Tongue (tissue), 1 donor: ENCODE measurements at regions not wholly inside any gene's neighbourhood (a gene's known extent, or its start where the extent isn't known, plus 50 kb on each side); places are given as distances from the start of the nearest gene placed in this dataset.

Experiments used
- DNase-seq: peaks from one replicate; pipeline ENCODE4 v3.0.0-alpha.2; 2015

DNA sequence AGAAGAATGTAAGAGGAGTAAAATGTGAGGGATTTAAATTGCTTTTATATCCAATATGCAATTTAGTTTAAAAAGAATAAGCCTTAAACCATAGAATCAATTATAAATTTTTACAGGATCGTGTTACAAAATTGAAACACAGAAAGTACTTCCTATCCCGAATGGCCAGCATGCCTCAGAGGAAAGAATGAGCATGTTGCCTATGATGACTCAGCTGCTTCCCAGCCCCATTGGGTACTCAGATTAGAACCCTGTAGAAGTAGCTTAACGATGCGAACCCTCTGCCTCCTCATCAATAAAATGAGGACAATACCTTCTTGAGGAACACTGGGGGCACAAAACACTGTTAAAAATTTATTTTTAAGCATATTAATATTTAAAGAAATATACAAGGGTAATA lies 113.4 kb upstream of the CDK1 start:
- no peak for DNase-seq

DNA sequence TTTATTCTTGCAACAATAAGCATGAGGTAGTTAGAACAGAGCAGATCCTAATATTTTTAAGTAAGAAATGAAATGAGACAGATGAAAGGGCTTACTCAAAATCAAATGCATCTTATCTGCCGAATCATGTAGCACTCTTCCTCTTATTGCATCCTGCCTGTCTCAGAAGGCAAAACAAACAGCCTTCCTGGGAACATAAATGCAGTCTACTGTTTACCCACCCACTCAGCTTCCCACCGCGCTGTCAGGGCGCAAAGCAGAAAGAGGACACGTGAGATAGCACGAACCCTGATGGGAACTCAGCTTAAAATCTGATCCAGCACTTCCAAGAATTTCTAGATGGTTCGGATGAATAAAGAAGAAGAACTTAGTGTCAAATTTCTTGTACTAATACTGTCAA lies 114.4 kb upstream of the CDK1 start:
- no peak for DNase-seq

DNA sequence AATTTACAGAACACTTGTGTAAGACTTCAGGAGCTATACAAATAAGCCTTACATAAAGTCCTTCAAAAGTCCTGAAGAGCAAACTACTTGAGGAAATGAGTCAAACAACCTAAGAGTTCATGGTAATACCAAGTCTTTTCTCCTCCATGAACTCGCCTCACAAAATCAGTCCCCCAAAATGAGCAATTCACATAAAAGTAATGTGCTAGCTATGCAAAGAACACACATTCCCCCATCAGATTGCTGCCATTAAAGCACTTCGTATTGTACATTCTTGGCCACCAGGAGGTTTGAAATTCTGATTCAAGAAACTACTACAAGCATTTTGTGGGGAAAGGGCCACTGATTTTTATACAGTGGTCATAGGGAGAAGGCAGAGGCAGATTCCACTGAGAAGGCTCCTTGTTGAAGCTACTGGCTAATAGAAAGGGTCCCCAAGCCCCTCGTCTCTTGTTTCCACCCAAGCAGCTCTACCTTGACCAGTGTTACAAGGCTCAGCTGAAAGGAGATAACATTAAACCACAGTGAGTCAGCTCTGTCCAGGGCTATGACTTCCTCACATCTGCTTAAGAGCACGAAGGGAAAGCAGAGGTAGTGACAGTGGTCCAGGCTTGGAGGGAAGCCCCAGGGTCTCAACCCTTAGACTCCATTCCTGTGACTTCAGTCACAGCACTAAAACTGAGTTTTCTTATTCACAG lies 115.2 kb upstream of the CDK1 start:
- no peak for DNase-seq

DNA sequence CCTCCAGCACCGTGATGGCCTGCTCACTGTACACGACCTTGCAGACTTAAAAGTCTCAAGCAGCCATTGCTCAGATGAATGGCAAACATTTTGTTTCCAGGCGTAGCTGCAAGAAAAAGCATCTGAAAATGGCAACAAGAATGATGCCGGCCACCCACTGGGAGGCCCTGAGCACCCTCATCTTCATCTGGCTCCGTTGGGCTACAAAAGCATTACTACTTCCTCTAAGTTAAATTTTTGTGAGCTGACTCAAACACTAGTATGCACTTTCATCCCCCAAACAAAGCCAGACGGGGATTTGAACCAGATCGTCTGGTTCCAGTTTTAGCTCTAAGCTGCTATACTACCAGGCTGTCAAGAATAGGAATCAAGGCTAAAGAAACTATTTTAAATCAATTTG lies 116.6 kb upstream of the CDK1 start:
- no peak for DNase-seq

DNA sequence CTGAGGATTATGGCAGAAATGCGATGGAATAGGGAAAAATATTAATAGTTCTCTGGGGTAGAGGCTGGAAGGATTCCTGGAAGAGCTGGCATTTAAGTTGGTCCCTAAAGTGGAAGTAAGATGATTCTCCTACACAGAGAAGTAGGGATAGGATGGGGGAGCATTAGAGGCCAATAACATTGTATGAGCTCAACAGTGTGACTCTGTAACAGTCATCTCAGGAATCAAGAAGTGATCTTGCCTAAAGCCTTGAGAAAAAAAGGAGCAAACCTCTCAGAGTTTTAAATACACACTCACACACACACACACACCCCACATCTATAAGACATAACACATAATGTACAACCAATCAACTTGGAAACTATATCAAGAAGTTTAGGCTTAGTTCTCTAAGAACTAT lies 117.7 kb upstream of the CDK1 start:
- no peak for DNase-seq

DNA sequence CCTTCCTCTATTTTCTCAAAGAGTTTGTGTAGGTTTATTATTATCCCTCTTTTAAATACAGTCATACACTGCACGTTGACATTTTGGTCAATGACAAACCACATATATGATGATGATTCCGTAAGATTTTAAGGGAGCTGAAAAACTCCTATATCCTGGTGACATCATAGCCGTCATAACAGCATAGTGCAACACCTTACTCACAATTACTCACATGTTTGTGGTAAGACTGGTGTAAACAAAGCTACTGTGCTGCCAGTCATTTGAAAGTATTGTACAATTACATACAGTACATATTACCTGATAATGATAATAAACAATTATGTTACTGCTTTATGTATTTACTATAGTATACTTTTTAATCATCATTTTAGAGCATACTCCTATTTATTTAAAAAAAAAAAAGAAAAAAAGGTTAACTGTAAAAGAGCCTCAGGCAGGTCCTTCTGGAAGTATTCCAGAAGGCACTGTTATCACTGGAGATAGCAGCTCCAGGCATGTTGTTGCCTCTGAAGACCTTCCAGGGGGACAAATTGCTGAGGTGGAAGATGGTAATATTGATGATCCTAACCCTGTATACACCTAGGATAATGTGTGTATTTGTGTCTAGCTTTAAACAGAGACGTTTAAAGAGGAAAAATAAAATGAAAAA lies 123.3 kb upstream of the CDK1 start:
- DNase-seq = no peak

DNA sequence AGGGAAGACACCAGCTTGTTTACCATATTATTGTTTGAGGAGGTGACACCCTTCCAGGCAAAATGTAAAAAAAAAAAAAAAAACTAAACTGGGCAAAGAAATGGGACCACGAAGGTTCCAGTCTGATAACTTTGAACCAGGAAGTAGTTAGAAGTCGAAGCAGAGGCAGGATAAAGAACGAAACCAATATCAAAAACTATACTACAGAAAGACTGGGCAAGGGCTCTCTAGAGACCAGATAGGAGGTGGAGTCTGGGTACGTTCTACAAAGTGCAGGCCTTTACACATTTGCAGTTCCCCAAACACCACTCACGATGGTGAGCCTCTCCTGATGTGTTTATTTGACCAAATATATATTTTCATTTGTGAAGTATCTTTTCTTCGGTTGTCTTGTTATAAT lies 125.7 kb upstream of the CDK1 start:
- DNase-seq = no peak

DNA sequence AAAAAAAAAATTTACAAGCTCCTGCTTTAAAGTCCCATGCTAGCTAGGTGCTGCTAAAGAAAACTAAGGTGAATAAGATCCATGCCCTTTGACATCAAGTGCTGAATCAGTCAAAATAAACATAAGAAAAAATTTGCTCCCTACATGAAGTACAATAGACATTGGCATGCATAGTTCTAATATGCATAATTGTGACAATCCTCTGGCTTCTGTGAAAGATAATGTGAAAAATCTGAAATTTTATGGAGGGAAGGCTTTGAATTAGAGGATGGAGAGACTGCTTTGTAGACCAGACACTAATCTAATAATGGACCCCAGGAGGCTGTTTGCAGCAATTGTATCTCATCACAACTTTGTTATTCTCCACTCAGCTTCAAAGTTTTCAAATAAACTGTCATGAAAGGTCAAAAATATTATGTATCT lies 127.9 kb upstream of the CDK1 start:
- no peak for DNase-seq

DNA sequence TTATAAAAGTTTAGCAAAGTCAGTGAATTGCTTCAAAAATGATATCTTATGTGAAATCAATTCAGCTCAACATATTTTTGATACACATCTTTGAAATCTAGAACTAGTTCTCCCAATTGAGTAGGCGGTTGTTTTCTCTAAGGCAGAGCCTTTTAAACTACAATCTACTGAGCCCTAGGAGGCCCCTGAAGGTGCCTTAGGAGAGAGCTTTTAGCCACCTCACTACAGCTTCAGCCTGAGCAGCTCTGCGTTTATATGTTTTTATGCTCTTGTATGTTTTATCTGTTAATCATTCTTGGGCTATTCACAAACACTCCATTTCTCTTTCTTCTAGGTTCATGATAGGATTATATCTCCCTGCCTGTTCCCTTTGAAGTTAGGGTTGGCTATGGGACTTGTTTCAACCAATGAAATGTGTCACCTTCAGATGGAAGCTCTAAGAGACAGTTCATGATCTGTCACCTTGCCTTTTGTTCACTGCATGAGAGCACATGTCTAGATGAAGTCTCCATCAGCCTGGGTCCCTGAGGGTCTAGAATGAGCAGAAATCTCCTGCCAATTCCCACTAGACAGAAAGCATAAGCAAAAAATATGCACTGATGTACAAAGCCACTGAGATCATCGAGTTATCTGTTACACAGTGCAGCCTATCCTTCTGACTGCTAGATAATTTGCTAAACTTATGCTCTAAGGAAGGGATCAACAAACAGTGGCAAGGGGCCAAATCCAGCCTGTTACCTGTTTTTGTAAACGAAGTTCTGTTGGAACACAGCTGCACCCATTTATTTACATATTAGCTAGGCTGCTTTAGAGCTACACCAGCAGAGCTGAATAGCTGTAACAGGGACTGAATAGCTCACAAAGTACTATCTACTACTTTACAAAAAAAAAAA lies 128.5 kb upstream of the CDK1 start:
- peak; percentile 7 for DNase-seq

DNA sequence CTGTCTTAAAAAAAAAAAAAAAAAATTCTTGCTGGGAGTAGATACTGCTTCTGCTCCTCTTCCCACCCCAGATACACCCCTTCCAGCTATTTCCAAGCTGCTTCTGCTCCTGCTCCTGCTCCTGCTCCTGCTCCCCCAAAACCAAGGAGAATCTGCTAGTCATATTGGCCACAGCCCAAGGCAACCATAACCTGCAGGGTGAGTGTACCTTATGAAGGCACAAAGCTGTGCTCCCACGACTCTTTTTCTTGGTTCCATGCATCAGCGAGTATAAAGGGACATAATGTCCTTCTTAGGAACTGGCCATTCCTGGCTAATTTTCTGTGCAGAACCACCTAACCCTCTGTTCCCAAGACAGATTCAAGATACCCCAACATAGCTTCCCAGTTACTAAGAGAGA lies 129.5 kb upstream of the CDK1 start:
- DNase-seq = no peak

DNA sequence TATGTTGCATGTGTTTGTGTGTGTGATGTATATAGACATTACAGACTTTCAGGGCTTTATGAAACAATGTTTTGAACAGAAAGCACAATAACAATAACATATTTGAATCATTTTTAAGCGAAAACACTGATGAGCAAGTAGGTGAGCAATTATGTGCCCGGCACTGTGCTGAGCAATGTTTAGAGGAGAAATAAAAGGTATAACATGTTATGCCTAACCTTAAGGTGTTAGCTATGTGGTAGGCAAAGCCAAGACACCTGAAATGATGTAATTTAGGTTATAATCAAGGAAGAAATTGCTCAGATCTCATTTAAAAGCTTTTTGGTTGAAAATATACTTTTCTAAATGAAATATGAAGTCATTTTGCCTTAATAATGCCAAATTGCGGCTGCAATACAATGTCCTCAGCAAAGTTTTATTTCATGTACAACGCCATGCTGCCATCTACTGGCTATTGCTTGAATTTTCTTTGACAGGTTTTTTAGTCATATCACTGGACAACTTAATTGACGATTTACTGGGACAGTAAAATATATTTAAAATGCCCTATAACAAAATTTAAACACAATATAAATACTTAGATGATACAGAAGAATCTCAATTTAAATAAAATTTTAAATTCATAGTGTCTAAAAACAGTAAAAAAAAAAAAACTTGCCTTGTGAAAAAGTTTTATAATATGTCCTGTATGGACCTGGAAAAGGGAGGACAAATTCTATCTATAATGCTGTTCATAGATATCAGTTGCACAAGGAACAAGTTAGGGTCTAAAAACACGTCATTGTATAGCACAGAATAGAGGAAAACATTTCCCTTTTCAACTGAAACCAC lies 131.1 kb upstream of the CDK1 start:
- DNase-seq = peak; percentile 88

DNA sequence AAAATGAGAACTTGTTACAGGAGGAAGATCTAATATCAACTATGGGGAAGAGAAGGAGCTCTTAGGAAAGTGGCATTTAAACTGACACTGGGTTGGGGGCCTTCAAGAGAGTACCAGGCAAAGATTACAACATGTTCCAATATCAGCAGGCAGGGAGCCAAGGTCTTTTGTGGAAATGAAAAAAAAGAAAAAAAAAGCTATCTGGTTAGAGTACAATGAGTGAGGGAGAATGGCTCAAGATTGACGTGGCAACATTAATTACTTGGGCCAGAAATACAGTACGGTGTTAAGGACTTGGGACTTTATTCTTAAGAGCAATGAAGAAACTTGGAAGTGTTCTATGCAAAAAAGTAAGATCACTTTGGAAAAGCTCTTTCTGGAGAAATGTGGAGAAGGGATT lies 132.3 kb upstream of the CDK1 start:
- no peak for DNase-seq

DNA sequence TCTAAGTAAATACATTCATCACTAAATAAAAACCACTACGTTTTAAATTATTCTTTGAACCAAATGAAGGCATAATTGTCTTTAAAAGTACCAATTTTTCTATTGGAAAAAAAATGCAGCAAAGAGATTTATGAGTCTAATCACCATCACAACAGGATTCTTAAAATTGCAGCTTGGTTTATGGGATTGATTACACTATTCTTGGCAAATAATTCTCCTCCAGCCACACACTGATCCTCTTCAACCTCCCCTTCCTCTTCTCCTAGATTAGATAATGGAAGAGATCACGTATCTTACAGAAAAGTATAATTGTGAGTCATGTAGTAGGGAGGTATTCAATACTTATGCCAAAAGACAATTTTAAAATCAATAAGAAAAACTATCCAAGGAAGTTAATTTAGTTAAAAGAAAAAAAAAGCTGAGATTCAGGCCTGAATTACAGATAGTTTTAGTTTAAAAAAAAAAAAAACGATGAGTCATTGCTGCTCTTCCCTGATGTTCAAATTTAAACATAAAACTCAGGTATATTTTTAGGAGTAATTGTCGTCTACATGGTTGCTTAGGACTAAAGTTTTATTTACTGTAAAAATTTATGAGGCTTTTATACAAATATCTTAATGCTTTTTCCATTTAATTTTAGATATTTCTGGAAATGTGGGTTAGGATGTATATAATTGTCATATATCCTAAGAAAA lies 133.7 kb upstream of the CDK1 start:
- DNase-seq = no peak

DNA sequence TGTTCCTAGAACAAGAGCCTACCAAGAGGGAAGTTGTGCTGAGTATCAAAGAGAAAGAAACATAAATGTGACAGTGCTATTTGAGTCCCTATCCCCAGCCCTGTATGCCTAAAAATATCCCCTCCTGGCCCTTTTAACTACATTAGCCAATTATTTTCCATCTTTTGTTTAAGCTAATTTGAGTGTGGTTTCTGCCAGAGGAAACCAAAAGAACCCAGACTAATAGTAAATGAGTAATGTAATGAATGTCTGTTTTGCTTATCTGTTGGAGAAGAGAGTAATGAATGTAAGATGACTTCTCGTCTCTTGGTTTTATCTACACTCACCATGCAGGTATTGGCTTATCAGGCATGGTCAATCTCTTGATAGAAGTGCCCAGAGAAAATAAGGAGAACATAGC lies 134.4 kb upstream of the CDK1 start:
- no peak for DNase-seq

DNA sequence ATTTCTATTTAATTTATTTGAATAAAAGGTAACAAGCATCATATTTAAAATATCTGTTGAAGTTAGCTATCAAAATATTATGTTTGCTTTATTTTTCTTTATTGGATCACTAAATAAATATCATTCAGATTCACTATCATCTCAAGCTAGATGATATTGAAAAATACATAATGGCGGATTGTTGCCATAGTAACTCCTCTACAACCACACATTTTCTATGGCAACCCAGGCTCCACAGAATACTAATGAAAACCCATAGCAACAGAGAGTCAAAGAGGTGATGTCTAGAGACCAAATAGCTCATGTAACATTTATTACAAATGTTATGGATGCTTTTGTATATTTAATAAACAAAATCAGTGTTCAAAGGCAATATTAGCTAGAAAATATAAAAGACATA lies 148.9 kb upstream of the CDK1 start:
- no peak for DNase-seq

DNA sequence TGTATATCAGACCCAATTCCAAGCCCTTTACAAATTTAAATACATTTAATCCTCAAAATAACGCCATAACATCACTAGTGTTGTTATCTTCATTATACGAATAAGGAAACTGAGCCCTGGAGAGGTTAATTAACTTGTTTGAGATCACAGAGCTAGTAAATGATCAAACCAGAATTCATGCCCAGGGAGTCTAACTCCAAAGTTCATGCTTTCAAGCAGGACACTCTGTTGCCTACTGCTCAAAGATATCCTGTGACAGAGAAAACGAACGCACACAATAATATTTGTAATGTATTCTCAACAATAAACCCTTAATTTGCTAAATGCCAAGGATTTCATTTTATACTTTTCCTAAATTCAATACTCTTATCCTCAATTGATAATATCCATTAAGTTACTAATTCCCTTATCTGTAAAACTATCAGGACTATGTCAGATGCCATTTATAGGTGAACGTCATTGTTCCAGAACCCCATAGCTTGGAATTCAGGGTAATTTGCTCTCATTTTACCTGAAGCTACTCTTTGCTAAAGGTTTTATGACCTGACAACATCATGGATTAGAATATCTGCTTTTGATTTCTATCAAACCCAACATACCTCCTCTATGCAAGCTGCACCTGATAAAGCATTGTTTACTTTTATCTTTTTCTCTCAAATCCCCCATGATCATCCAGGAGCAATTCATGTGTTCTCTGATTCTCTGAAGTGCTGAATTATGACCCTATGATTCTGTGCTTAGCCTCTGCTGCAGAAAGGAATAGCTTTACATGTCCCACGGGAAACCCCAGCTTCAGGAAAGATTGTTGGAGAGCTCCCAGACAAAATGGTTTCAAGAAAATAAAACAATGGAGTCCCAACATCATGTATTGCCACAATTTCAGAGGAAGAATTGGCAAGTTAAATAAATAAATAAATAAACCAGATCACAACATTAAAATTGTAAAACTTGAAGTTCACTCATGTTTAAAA lies 150.2 kb upstream of the CDK1 start:
- DNase-seq = no peak

DNA sequence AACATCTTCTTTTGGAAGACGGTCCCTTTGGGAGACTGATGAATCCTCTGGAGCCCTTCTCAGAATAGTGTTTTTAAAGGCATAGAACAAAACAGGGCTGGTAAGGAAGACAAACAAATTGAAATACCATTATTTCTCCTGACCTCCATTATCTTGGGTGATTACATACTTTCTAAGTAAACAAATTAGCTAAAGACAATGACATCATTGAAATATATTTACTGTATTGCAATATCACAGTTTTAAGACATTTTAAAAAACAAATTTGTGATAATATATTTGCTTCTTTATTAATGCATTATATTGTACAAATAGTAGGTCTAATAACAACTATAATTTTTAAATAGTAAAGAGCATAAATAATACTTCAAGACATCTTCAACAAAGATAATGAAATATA lies 152.2 kb upstream of the CDK1 start:
- no peak for DNase-seq

DNA sequence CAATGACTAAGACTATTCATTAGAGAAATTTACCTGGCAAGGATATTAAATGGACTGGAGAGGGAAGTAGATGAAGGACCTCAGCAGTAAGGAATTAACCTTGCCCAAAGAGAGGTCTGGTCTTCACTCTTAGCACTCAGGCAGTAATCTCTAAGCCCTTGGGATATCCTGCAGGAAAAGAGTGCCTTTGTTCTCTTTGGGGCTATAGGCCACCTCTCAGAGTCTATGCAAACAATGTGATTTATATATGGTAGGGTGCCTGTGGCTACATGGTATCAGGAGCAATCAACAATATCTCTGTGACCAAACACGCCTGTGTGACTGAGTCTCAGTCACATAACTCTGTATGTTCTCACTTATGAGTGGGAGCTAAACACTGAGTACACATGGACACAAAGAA lies 154.7 kb upstream of the CDK1 start:
- DNase-seq = no peak

DNA sequence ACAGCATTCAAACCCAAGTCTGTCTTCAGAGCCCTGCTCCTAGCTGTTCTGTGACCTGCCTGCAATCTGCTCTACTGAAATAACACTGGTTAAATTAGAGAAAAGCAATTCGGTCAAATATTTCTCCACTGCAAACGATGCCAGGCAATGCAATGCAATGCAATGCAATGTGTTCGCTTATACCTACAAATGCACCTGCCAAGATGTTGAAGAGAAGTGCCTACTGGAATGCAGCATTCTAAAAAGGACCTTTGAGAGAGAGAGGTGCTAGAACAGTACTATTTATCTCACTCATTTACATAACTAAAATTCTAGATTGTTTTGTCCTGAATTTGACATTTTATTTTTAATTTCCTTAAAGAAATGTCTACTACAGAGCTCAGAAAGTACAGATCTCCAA lies 157.3 kb upstream of the CDK1 start:
- no peak for DNase-seq

DNA sequence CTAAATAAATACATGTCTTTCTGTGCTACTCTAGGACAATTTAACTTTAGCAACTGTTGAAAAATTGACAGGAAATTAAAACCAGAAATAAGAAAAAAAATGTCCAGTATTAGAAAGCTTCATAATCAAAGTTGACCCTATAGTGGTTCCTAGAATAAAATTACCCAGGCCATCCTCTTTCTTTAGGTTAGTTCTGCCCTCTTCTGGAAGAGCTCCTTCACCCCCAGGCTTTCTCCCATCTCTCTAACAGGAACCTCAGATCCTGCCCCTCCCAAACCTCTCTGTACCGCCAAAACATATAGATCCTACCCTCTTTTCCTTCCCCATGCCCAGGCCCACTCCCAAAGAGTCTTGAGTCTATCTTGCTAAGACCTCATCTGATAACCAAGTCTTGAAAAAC lies 159.4 kb upstream of the CDK1 start:
- no peak for DNase-seq

DNA sequence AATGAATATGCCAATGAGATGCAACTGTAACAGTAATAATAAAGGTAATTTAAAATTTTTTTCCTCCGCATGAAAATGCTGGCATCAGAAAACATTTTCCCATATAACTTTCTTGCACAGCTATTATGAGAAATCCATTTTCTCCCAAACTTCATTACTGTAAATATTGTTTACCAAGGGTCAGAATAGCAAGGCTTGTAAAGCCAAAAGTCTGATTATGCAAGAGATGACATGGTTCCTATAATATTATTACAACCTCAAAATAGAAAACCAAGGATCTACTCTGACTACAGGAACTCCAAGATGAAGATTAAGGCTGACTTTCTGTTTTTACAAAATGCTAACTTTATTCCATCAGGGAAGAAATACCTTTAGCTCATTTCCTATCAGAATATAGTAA lies 162.7 kb upstream of the CDK1 start:
- DNase-seq = no peak
